Fibroblast of the aortic adventitia (primary cell): ENCODE measurements at regions not wholly inside any gene's neighbourhood (a gene's known extent, or its start where the extent isn't known, plus 50 kb on each side); places are given as distances from the start of the nearest gene placed in this dataset.
"Not testable (repeated sequence)": the region's sequence is repeated elsewhere in the genome, so short reads cannot be mapped to it uniquely, and the experiment has no call there.

Source experiments
- DNase-seq: peaks from one replicate; pipeline ENCODE4 v3.0.0-alpha.2; 2010; ENCODE audit warnings: low read depth
- H3K4me3 ChIP-seq: 2 replicates; pipeline ENCODE4 v1.5.1; 2011; ENCODE audit warnings: low read depth, mild to moderate bottlenecking, control low read depth, low read length, moderate library complexity
- TF ChIP-seq, protein P1 (sequence below): IDR thresholded peaks from 2 replicates; pipeline ENCODE4 v1.5.1; 2011; ENCODE audit warnings: mild to moderate bottlenecking, low read length, control low read depth, inconsistent platforms; ENCODE audit not compliant: insufficient read depth

DNA sequence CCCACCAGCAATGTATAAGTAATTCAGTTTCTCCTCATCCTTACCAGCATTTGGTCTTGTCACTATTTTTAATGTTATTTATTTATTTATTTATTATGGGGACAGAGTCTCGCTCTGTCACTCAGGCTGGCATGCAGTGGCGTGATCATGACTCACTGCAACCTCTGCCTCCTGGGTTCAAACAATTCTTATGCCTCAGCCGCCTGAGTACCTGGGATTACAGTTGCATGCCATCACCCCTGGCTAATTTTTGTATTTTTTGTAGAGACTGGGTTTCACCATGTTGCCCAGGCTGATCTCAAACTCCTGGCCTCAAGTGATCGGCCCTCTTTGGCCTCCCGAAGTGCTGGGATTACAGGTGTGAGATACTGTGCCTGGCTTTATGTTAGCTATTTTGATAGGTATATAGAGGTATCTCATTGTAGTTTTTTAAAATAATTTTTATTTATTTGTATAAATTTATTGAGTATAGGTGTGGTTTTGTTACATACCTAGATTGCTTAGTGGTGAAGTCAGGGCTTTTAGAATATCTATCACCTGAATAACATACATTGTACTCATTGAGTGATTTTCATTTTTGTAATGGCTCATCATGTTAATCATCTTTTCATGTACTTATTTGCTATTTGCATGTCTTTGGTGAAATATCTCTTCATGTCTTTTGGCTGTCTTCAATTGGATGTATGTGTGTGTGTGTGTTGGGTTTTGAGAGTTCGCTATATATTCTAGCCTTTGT lies 53.3 kb downstream of the TANC2 start:
- DNase-seq: no peak
- H3K4me3 ChIP-seq: no peak overlapping the region
- TF ChIP-seq, protein P1, sequence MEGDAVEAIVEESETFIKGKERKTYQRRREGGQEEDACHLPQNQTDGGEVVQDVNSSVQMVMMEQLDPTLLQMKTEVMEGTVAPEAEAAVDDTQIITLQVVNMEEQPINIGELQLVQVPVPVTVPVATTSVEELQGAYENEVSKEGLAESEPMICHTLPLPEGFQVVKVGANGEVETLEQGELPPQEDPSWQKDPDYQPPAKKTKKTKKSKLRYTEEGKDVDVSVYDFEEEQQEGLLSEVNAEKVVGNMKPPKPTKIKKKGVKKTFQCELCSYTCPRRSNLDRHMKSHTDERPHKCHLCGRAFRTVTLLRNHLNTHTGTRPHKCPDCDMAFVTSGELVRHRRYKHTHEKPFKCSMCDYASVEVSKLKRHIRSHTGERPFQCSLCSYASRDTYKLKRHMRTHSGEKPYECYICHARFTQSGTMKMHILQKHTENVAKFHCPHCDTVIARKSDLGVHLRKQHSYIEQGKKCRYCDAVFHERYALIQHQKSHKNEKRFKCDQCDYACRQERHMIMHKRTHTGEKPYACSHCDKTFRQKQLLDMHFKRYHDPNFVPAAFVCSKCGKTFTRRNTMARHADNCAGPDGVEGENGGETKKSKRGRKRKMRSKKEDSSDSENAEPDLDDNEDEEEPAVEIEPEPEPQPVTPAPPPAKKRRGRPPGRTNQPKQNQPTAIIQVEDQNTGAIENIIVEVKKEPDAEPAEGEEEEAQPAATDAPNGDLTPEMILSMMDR: no peak

DNA sequence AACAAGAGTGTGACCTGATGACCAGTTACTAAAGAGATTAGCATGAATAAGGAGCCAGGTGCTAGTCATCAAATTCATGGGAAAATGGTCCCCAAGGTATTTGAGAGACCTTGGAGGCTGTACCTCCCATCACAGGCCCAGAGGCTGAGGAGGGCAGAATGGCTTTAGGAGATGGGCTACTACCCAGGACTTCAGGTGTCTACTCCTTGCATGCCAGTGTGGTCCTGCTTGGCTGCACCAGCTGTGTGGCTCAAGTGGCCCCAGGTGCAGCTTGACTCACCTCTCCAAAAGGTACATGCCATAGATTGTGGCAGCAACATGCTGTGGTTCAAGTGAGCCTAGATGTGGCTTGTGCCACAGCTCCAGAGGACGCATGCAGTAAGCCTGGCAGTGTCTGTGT lies 56.5 kb downstream of the TANC2 start:
- no peak overlapping the region for H3K4me3 ChIP-seq
- DNase-seq: no peak
- TF ChIP-seq, protein P1: no peak

DNA sequence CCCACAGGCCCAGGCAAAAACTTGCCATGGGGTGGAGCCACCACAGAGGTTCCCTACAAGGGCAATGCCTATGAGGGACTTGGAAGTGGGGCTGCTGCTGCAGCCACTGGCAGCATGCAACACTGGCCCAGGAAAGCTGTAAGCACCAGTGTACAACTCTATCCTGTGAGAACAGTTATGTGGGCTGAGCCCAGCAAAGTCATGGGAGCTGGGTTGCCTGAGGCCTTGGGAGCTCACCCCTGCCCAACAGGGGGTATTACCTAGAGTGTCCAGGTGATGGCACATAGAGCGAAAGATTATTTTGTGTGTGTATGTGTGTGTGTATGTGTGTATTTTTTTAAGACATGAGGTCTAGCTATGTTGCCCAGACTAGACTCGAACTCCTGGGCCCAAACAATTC lies 57.0 kb downstream of the TANC2 start:
- TF ChIP-seq, protein P1: no peak
- no peak for DNase-seq
- no peak overlapping the region for H3K4me3 ChIP-seq

DNA sequence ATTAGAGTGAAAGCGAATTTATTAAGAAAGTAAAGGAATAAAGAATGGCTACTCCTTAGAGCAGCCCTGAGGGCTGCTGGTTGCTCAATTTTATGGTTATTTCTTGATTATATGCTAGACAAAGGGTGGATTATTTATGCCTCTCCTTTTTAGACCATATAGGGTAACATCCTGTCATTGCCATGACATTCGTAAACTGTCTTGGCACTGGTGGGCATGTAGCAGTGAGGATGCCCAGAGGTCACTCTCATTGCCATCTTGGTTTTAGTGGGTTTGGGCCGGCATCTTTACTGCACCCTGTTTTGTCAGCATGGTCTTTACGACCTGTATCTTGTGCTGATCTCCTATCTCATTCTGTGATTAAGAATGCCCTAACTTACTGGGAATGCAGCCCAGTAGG lies 58.2 kb downstream of the TANC2 start:
- TF ChIP-seq, protein P1: no peak
- DNase-seq: no peak
- H3K4me3 ChIP-seq: no peak overlapping the region

DNA sequence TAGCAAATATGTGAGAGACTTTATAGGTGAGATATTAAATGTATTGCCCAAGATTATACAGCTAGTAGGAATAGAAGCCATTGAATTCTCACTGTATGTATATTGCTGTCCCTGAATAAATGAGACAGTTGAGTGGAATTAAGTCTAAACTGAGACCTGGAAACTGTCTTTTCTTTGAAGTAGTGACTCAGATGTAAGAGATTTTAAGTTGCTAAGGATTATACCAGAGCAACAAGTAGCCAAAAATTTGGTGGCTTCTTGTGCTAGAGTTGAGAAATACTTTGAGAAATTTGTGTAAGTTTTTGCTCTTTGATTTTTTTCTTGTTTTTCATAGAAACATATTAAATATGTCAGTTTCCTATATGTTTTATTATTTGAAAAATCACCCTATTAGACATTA lies 58.7 kb downstream of the TANC2 start:
- peak; percentile 58 for DNase-seq
- no peak overlapping the region for H3K4me3 ChIP-seq
- TF ChIP-seq, protein P1: no peak

DNA sequence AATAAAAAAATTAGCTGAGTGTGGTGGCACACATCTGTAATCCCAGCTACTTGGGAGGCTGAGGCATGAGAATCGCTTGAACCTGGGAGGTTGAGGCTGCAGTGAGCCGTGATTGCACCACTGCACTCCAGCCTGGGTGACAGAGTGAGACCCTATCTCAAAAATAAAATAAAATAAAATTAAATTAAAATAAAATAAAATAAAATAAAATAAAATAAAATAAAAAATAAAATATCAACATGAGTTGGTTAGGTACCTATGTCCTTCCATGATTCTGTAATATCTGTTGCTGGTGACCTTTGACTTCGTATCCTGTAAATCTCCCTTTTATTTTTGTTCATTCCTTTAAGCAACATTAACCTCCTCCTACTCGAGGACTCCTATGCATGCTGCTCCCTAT lies 59.6 kb downstream of the TANC2 start:
- H3K4me3 ChIP-seq, DNase-seq: not testable (repeated sequence)

DNA sequence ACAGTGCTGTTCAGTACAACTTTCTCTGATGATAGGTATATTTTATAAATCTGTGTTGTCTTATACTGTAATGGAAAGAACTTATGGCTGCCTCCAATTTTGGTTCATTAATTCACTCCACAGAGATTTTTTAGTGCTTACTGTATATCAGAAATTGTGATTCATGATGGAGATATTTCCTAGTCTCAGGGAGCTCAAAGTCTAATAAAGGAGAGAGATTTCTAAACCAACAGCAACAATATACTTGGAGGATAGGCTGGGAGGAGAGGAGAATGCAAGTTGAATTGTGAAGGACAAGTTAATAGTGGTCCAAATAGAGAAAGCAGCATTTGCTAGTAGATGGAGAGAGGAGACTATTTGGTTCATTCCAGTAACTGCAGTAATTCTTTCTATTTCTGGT lies 63.5 kb downstream of the TANC2 start:
- TF ChIP-seq, protein P1: no peak
- DNase-seq: peak; percentile 69
- H3K4me3 ChIP-seq: no peak overlapping the region
